ENCODE measurements at regions not wholly inside any gene's neighbourhood (a gene's known extent, or its start where the extent isn't known, plus 50 kb on each side); places are given as distances from the start of the nearest gene placed in this dataset.

DNA sequence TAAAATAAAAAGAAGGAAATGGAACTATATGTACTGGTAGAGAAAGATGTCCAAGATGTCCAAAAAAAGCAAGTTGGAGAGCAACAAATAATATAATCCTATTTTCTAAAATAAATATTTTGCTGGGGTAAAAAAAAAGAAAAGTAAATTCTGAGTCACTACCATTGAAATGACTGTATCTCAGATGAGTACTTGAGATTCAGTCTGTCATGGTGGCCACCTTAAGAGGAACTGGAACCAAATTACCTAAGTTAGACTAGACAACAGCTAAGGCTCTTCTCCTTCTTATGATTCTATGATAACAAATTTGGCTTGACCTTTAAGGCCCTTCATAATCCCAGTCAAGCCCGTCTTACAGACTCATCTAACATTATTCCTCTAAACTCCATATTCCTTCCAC lies 270.6 kb upstream of the HES1 start (continued):
- TF ChIP-seq, protein P1, sequence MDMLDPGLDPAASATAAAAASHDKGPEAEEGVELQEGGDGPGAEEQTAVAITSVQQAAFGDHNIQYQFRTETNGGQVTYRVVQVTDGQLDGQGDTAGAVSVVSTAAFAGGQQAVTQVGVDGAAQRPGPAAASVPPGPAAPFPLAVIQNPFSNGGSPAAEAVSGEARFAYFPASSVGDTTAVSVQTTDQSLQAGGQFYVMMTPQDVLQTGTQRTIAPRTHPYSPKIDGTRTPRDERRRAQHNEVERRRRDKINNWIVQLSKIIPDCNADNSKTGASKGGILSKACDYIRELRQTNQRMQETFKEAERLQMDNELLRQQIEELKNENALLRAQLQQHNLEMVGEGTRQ (IDR thresholded peaks at IDR 0.05; ENCODE audit: low read length), result no peak
- TF ChIP-seq JUN (IDR thresholded peaks at IDR 0.05; ENCODE audit: low read depth, low read length), result no peak

Measured in H1 (cell line).